Myocyte (in vitro differentiated cells): ENCODE measurements at regions not wholly inside any gene's neighbourhood (a gene's known extent, or its start where the extent isn't known, plus 50 kb on each side); places are given as distances from the start of the nearest gene placed in this dataset.

Source experiments
- DNase-seq: peaks from one replicate; pipeline ENCODE4 v3.0.0-alpha.2; 2012; ENCODE audit warnings: low read depth

DNA sequence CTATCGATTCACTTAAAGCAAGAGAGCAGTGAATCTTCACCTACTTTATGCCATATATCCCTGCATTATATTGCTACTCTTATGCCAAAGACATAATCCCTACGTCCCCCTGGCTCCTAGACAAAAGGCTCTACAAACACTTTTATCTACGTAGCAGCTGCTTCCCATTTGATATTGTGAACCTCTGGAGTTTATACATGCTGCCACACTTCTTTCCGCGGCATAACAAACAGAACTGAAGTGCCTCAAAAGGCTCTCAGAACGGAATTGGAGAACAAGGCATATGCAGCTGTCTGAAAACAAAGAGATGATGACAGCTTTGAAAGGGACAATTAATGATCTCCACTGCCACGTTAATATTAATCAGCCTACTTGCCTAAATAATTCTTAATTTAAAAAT lies 985.6 kb upstream of the LRRN3 start:
- DNase-seq: no peak

DNA sequence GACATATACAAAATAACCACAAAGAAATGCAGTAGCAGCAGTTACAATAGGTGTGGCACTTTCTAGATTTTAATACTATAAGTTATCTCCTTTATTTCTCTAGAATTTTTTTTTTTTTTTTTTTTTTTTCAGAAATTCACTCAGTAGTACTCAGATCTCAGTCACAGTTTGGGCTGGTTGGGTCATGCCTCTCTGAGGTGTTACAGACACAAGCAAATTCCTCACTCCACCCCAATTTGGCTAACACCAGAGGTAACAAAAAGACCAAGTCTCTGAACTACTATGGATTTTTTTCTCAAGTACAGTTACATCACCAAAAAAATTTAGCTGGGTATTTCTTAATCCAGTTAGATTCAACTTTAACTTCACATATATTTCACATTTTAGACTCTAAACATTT lies 985.1 kb upstream of the LRRN3 start:
- no peak for DNase-seq

DNA sequence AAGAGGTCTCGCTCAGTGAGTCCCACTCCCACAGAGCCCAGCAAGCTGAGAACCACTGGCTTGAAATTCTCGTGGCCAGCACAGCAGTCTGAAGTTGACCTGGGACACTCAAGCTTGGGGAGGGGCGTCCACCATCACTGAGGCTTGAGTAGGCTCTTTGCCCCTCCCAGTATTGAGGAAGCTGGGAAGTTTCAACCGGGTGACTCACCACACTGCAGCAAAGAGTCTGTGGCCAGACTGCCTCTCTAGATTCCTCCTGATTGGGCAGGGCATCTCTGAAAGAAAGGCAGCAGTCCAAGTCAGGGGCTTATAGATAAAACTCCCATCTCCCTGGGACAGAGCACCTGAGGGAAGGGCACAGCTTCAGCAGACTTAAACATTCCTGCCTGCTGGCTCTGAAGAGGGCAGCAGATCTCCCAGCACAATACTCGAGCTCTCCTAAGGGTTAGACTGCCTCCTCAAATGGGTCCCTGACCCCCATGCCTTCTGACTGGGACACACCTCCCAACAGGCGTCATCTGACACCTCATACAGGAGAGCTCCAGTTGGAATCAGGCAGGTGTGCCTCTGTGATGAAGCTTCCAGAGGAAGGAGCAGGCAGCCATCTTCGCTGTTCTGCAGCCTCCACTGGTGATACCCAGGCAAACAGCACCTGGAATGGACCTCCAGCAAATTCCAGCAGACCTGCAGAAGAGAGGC lies 970.9 kb upstream of the LRRN3 start:
- DNase-seq: no peak

DNA sequence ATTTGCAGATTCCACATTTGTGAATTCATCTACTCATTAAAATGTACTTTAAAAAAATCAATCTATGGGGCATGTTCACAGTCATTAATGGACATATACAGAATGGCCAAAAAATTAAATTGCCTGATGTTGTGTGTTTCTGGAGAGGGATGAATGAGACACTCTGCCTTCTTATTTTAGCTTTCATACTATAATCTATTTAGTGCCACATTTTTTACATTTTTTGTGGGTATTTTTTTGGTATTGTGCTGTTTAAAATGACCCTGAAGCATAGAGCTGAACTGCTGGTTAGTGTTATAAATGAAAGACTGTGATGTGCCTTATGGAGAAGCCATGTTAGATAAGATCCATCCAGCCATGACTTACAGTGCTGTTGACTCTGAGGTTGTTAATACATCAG lies 961.8 kb upstream of the LRRN3 start:
- DNase-seq: no peak

DNA sequence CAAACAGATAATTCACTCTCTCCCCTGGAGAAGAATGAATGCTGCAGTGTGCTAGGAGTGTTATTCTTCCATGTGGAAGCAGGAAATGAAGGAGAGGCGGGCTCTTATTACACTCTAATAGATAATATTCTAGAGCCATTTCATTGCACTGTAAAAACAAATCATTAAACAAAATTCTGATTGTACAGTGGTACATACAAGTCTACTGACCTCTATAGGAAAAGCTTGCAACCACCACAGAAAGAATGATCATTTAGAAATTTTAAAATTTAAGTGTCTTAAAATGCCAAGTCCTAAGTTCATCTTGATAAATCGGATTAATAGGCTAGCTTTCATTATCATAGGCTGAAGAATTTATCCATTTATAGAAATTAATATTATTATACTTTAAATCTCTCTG lies 960.3 kb upstream of the LRRN3 start:
- no peak for DNase-seq

DNA sequence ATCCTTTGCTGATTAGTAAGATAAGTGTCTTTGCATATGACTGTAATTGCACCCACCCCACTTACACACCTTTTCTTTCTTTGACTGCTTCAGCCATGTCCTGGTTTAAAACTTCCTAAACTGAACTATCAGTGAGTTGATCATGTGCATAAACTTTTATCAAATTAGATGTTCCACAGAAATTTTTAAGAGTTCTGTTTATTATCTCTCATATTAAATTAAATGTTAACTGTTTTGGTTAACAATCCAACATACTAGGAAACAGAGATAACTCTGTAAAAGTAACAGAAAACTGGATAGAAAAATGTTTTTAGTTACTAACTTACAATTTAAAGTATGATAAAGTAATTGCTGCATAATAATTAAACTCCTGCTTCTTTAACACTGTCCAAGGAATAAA lies 959.6 kb upstream of the LRRN3 start:
- DNase-seq: no peak

DNA sequence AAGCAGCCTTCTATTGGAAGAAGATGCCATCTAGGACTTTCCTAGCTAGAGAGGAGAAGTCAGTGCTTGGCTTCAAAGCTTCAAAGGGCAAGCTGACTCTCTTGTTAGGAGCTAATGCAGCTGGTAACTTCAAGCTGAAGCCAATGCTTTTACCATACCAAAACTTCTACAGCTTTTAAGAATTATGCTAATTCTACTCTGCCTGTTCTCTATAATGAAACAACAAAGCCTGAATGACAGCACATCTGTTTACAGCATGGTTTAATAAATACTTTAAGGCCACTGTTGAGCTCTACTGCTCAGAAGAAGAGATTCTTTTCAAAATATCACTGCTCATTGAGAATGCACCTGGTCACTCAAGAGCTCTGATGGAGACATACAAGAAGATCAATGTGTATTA lies 951.9 kb upstream of the LRRN3 start:
- DNase-seq: no peak

DNA sequence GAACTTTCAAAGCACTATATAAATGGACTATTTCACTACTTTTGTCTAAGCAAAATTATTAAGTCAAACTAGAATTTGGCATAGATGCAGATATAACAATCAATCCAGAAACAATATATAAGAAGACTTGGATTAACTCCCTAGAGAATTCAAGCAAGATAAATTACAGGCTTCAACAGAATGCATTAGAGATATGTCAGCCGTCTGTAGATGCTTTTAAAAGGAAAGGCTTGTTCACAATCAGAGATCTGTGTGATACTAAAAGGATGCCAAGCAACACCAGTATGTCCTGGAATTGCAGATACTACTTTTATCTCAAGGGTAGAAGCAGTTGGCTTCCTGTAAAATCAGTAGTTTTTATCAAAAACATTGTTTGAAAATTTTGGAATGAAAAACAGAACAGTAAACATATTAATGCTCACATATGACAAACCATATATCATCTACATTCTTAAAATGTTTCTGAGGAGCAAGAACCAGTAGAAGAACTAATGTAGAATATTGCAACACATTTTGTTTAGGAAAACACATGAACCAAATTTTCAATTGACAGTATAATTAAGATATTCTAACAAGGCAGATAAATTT lies 947.9 kb upstream of the LRRN3 start:
- no peak for DNase-seq

DNA sequence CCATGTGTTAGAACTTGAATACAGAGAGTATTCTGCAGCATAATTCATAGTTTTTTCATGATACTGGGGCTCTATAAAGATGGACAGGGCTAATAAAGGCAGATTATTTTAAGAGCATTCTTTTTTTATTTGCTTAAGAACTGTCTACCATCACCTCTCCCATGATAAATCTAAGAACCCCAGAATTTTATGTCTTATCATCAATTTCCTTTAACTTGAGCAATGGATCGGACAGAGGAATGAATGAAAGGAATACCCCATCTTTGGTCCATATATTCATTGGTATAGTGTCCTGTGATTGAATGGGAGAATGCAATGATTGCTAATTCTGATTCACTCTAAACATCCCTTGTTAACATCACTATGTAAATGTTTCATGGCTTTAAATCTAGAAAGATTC lies 946.3 kb upstream of the LRRN3 start:
- no peak for DNase-seq

DNA sequence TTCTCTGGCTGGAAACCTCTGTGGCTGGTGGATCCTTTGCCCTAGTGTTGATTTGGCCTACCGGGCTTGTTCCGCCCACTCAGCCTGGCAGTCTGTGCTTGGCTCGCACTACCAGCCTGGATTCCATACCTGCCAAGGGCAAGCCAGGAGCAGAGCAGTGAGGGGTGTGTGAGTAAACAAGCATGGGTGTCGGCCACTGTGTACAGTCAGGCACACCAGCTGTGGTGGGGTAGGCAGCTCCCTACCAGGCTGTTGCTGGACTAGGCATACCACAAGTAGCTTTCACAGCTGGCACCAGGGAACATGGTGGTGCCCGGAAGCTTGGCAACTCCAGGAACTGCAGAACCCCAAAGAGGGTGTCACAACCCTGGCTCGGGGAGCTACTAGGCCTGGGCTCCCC lies 942.9 kb upstream of the LRRN3 start:
- DNase-seq: no peak

DNA sequence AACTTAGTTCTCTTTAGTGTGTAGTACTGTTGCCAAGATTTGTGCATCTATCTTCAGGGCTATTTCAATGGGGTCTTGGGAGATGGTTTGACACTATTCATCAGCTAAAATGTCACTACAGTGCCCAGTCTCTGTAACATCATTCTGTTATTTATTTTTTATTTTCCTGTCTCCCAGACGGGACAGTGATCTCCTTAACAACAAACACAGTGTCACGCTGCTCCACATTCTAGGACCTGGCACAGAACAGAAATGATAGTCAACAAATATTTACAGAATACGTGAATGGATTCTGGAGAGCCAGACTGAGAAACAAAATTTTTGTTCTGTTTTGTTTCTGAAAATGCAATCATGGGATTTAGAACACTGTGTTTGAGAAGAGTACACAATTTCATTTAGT lies 937.7 kb upstream of the LRRN3 start:
- no peak for DNase-seq

DNA sequence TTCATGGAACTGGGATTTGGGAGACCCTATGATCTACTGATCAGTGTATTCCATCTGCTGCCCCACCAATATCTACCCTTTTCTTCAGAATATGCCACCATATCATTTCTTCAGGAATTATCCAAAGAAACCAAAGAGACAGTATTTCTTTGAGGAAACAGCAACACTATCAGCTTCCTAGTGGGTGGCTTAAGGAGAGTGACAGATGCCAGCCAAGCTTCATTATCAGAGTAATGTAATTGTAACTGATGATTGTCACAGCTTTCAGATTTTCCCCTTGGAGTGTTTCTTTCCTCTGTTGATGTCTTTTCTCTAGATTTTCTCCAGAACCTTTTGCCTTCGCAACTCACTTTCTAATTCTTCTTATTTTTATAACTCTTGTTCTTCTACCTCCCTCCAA lies 934.4 kb upstream of the LRRN3 start:
- DNase-seq: no peak

DNA sequence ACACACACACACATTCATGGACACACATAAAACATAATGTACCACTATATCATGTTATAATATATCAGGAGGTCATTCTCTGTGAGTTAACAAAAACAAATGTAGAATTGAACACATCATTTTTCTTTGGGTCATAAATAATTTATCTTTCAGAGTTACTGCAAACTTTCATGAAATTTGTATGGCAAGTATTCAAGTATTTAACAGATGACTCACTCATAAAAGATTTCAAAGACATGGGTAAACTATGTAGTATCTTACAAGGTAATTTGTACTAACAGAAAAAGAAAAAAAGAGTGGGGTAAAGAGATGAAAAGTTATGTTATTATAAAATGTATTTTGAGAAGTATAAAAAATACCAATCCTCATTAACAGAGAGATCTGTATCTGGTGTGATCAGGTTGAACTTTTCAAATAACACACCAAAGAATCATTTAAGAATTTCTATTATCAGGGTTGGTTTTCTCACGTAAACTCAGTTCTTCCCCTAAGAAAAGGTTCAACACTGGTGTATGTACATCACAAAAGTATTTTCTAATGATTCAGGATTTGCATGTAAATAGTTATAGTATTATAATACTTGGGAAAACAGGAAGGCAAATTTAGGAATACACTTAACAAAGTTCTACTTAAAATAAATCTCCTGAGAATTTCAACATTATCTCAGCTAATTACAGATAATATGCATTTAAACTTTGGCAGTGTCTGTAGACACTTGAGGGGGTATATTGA lies 933.1 kb upstream of the LRRN3 start:
- DNase-seq: no peak

DNA sequence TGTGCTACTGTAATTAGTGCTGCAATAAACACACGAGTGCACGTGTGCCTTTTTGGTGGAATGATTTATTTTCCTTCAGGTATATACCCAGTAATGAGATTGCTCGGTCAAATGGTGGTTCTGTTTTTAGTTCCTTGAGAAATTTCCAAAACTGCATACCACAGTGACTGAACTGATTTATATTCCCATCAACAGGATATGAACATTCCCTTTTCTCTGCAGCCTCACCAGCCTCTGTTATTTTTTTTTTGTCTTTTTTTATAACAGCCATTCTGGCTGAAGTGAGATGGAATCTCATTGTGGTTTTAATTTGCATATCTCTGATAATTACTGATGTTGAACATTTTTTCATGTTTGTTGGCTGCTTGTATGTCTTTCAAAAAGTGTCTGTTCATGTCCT lies 922.9 kb upstream of the LRRN3 start:
- DNase-seq: no peak

DNA sequence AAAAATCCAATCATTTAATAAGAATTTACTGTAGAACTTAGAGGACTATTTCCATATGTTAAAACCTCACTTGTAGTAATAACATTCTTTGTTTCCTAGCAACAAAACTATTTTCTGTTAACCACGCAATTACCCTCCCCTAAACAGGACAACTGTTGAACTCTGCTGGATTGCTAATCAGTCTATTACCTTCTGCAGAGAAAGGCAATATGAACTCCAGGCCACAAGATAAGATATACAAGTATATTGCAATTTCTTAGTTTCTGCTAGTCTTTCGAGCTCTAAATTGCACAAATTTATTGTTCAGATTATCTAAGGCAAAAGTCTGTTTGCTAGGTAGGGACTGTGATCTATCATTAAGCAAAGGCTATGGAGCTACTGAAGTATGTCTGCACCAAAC lies 920.1 kb upstream of the LRRN3 start:
- no peak for DNase-seq

DNA sequence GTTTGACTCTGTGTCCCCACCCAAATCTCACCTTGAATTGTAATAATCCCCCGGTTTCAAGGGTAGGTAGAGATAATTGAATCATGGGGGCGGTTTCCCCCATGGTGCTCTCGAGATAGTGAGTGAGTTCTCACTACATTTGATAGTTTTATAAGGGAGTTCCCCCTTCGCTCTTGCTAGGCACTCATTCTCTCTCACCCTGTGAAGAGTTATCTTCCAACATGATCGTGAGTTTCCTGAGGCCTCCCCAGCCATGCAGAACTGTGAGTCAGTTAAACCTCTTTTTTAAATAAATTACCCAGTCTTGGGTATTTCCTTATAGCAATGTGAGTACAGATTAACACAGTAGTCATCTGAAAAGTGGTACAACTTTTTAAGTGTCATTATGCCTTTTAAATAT lies 913.5 kb upstream of the LRRN3 start:
- DNase-seq: no peak

DNA sequence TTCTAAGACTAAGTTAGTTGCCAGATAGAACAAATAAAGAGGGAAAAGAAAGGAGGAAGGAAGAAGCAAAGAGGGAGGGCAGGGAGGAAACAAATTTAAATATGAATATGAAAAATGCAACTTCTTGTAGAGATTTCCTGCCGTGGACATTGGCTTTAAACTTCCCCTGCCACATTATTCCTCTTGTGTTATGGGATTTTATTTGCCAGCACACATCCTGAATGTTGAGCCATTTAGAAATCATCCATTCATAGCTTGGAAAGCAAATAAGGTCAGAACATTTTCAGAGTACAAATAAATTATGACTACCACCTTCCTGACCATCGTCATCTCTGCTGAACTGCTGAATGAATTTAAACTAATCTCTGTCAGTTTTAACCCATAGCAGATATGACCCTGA lies 911.9 kb upstream of the LRRN3 start:
- DNase-seq: no peak

DNA sequence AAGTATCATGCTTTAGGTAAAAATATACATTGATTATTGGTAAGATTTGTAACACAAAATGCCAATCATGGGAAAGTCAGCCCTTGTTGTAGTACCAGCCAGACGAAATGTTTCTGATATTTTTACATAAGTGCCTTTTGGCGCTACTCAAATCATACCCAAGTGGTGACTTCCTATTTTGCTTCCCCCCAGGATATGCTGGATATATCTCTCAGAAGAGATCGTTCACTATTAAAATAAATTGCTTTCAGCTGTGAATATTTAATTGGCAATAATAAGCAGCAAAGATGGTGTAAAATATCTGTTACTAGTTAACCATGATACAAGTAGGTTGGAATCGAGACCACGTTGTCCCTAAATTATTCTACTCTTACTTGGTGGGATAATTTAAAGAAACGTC lies 909.2 kb upstream of the LRRN3 start:
- no peak for DNase-seq

DNA sequence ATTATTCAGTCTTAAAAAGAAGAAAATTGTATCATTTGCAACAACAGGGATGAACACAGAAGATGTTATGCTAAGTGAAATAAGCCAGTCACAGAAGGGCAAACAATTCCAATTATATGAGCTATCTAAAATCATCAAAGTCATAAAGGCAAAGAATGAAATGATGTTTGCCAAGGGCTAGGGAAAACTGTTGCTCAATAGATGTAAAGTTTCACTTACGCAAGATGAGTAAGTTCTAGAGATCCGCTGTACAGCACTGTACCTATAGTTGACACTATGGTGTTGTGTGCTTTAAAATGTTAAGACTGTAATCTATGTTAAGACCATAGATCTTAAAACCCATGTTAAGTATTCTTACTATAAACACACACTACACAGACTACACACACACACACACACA lies 904.6 kb upstream of the LRRN3 start:
- no peak for DNase-seq

DNA sequence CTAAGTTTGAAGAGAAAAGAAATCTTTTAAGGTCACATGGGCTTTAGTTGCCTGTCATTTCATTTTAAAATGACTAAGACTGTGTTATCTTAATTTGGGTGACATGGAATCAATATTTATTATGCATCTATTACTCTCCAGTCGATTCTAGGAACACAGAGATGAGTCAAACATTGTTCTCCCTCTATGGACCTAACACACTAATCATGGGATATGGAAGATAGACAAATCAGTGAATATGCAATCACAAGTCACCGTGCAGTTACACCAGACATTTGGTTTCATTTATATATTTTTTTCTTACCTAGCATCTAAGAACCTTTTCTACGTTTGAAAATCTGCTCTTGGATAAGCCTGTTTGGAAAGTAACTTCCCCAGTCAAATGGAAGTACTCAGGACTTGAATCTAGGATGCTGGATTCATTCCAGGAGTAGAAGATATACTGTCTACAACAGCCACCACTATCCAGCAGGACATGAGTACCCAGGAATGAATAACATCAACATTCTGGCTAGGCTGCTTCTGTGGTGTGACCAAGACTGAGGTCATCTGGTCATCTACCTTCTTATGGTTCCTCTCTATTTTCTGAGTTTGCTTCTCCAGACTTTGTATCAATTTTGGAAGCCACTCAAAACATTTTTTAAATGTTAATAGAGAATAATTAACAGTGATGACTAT lies 902.9 kb upstream of the LRRN3 start:
- DNase-seq: no peak

DNA sequence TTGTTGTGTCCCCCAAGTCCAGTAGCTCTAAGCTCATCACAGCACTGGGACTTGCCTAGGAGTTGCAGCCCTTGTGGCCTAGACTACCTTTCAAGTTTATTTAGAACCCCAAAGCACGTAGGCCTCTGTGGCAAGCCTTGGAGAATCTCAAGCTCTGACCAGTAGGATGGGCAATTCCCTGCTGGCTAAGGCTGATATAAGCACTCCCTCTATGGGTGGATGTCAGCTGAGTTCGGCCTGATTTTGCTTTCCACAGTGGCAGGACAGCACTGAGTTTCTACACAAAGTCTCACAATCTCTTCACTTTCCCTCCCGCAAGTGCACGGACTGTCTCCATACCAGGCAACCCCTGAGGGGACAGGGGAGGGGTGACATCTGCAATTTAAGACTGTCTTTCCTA lies 886.4 kb upstream of the LRRN3 start:
- no peak for DNase-seq

DNA sequence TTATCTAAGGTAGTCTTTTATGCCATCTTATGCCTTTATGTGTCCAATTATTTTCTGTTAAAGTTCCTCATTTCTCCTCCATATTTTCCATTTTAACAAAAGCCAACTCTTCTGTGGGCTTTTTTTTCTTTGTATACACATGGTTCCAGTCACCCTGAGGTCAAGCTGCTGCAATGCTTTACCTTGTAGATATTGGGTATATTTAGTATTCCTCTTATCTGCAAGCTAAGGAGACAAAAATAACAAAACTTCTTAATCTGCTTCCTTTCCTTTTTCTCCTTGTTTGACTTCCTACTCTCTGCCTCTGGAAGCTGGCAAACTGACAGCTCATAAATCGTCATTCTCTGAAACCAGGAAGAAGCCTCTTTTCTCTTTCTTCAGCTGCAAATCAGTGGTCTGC lies 885.0 kb upstream of the LRRN3 start:
- DNase-seq: no peak
